ENCODE measurements at regions not wholly inside any gene's neighbourhood (a gene's known extent, or its start where the extent isn't known, plus 50 kb on each side); places are given as distances from the start of the nearest gene placed in this dataset.

DNA sequence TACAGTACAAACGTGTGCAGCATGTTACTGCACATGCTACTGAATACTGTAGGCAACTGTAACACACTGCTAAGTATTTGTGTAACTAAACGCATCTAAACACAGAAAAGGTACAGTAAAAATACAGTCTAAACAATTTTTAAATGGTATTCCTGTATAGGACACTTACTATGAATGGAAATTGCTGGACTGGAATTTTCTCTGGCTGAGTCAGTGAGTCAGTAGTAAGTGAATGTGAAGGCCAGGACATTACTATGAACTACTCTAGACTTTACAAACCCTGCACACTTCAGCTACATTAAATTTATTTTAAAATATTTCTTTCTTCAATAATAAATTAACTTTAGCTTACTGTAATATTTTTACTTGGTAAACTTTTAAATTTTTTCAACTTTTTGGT lies 225.0 kb upstream of the TENT5A start:
- Histone ChIP-seq H2AK5ac (ENCODE audit: low read depth, low read length) (no peak overlapping the region), H4K8ac (ENCODE audit: extremely low read depth, insufficient read depth, low read length) (no peak overlapping the region), H3K79me2 (ENCODE audit: control insufficient read depth in 1 of 2, insufficient read depth in 2 of 2, low read length in 2 of 2) (no peaks in the 10 kb centered on the region), H3K79me1 (ENCODE audit: low read depth, low read length) (no peaks in the 10 kb centered on the region), H3K4me3 (ENCODE audit: extremely low read depth in 1 of 4, insufficient read depth in 2 of 4, low read depth in 3 of 4, low read length in 4 of 4) (no peak overlapping the region), H2BK120ac (replicated peaks; ENCODE audit: low read depth, low read length) (no peak overlapping the region), H3K23me2 (ENCODE audit: low read depth, low read length) (no peaks in the 10 kb centered on the region), H3K23ac (ENCODE audit: insufficient read length) (no peak overlapping the region), H3K14ac (ENCODE audit: insufficient read length) (no peak overlapping the region), H4K5ac (ENCODE audit: insufficient read length, low read depth, low read length) (no peak overlapping the region), H3K18ac (ENCODE audit: extremely low read depth, low read length) (no peak overlapping the region), H2AFZ (ENCODE audit: low read length) (no peak overlapping the region), H3K56ac (replicated peaks; ENCODE audit: insufficient read length, low read depth, low read length) (no peak overlapping the region), H3K27me3 (replicated peaks in 1 of 4; ENCODE audit: control insufficient read depth in 3 of 4, extremely low read depth in 1 of 4, insufficient read depth in 3 of 4, low read length in 3 of 4) (no peaks in the 10 kb centered on the region), H3K36me3 (ENCODE audit: control insufficient read depth in 2 of 4, insufficient read depth in 4 of 4, low read length in 3 of 4) (no peaks in the 10 kb centered on the region), H4K20me1 (replicated peaks in 1 of 2; ENCODE audit: control insufficient read depth in 1 of 2, insufficient read depth in 2 of 2, low read length in 2 of 2) (no peaks in the 10 kb centered on the region), H3K9ac (replicated peaks in 1 of 4; ENCODE audit: extremely low read depth in 1 of 4, low read depth in 3 of 4, low read length in 3 of 4) (no peak overlapping the region), H2BK12ac (ENCODE audit: low read depth, low read length) (no peak overlapping the region), H3K9me3 (ENCODE audit: insufficient read depth in 2 of 2, low read depth in 1 of 2, low read length in 1 of 2) (no peaks in the 10 kb centered on the region), H3K27ac (ENCODE audit: low read depth, low read length) (no peak overlapping the region), H2BK20ac (ENCODE audit: low read length) (no peak overlapping the region), H2BK15ac (ENCODE audit: low read length) (no peak overlapping the region), H3K4me2 (ENCODE audit: insufficient read depth in 1 of 2, low read depth in 2 of 2, low read length in 2 of 2) (no peak overlapping the region), H3K4ac (replicated peaks; ENCODE audit: insufficient read length, low read depth, low read length) (no peak overlapping the region), H3K4me1 (replicated peaks in 1 of 4; ENCODE audit: control insufficient read depth in 3 of 4, insufficient read depth in 4 of 4, low read length in 3 of 4) (no peaks in the 10 kb centered on the region), H2BK5ac (ENCODE audit: low read depth, low read length) (no peak overlapping the region), H4K91ac (replicated peaks; ENCODE audit: insufficient read length, low read length) (no peak overlapping the region)
- ChIA-PET CTCF (ENCODE audit: partially characterized antibody) (interaction anchor here (1.4 to 1.7 kb wide), 2 partner anchors 26 to 29 kb away, joined by 3 to 5 read pairs; no protein-coding TSS in a partner anchor), POLR2A (ENCODE audit: partially characterized antibody) (no interaction called here)
- FAIRE-seq = no peak
- DNase-seq (ENCODE audit: low read depth in 1 of 2, low spot score in 2 of 2) = no peak
- 87% methylated on average over 2 of the region's 2 CpGs; no CpG with 5 or more reads in 1 of the 2 experiments for WGBS, 2 experiments (ENCODE audit: extremely low coverage in 1 of 2, insufficient coverage in 1 of 2, insufficient read length in 1 of 2, insufficient replicate concordance in 2 of 2, low coverage in 1 of 2, low lambda C conversion rate in 2 of 2, missing lambda C conversion rate in 1 of 2)
- TF ChIP-seq CEBPB (IDR thresholded peaks at IDR 0.05; ENCODE audit: low read depth, low read length) (no peak), ZNF274 (IDR thresholded peaks at IDR 0.05; ENCODE audit: borderline replicate concordance, extremely low read depth, low read length) (no peak), EP300 (IDR thresholded peaks at IDR 0.05; ENCODE audit: borderline replicate concordance in 1 of 2, low read depth in 2 of 2, low read length in 2 of 2) (no peak), SP4 (IDR thresholded peaks at IDR 0.05; ENCODE audit: low read length) (no peak), SIN3A (conservative IDR thresholded peaks at IDR 0.05 in 1 of 2, IDR thresholded peaks at IDR 0.05 in 1 of 2; ENCODE audit: low read depth in 1 of 2, low read length in 2 of 2) (no peak), MAFK (IDR thresholded peaks at IDR 0.05; ENCODE audit: low read depth, low read length) (no peak), SIX5 (IDR thresholded peaks at IDR 0.05; ENCODE audit: low read depth, low read length) (no peak), CBX8 (IDR thresholded peaks at IDR 0.05; ENCODE audit: borderline replicate concordance, low read depth, low read length) (no peak), POLR2AphosphoS5 (IDR thresholded peaks at IDR 0.05; ENCODE audit: low read depth, low read length) (no peak), HDAC6 (IDR thresholded peaks at IDR 0.05; ENCODE audit: low read depth, low read length) (no peak), RXRA (IDR thresholded peaks at IDR 0.05; ENCODE audit: insufficient read depth, low read depth, low read length) (no peak), GTF2F1 (IDR thresholded peaks at IDR 0.05; ENCODE audit: borderline replicate concordance, low read depth, low read length) (no peak), NANOG (IDR thresholded peaks at IDR 0.05; ENCODE audit: insufficient read depth, low read depth, low read length, poor library complexity, severe bottlenecking) (no peak)

Data from H1 (cell line).